Cortex of kidney (tissue), 1 donor: ENCODE measurements at regions not wholly inside any gene's neighbourhood (a gene's known extent, or its start where the extent isn't known, plus 50 kb on each side); places are given as distances from the start of the nearest gene placed in this dataset.

ENCODE experiments used
- DNase-seq: peaks from one replicate; lab custom pipeline; 2025; lab: John Stamatoyannopoulos, UW

DNA sequence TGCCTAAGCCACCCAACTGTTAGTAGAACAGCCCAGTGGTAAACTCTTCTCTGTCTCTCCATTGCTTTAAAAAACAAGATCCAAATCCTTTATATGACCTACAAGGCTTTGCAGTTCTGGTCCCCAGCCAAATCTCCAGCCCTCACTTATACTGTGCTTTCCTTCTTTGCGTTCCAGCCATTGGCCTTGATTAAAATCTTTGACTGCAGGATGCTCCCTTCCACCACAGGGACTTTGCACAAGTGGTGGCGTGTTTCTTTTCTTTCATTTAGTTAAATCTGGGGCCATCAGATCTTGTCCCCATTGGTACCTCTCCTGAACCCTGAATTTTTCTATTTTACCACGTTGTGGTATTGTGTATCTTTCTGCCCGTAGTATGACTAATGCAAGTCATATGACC is 183.7 kb downstream of the VRK1 start:
- DNase-seq = no peak

DNA sequence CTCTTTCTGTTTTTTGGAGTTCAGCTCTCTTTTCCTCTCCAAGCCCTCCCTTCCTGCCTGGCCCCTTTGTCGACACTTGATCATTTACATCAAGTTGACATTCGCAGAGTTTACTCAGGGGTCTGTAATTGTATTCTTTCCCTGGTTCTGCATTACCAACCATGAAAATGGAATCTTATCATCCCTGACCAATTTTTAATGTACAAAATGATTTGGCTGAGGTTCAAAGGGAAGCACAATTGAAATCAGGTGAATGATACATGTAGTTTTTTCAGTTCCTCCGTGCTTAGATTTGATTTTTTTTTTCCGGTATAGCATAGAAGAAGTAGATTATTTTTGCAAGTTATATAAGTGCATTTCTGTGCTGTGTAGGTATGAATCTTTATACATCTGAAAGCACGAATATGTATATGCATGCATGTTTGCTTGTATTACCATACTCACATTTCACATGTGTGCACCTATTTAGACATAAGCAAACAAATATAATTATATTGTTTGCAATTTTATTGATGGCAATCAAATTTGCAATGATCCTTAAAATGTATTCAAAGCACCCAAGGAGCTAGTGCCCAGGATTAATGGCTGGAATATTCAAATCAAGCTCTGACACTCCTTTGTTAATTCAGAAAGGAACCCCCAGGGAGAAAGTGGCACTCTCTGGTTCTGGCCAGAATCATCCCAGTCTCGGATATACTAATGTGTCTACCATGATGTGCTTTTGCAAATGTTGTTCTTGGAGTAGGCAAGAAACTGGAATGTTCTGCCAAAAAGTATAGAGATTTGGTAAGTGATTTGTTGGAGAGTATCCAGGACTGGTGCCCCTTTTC is 189.3 kb downstream of the VRK1 start:
- DNase-seq = no peak

DNA sequence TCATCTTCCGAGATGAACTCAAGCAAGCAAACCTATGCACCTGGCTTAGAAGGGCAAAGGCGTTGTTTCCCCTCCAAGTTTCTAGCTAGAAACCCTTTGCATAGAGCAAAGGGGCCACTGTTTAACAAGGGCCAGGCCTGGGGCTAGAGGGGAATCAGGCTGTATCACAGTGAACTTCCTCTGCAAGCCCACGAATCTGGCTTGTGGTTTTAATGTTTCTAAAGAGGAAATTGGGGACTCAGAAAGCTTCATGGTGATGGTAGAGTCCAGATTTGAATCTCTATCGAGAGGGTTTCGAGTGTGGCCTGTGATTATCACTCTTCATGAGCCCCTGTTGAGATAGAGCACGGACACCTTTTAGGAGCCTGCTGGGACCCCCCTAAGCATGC is 189.9 kb downstream of the VRK1 start:
- no peak for DNase-seq

GRCh38 chr14:96987771-96988170 is 190.6 kb downstream of the VRK1 start:
- no peak for DNase-seq

DNA sequence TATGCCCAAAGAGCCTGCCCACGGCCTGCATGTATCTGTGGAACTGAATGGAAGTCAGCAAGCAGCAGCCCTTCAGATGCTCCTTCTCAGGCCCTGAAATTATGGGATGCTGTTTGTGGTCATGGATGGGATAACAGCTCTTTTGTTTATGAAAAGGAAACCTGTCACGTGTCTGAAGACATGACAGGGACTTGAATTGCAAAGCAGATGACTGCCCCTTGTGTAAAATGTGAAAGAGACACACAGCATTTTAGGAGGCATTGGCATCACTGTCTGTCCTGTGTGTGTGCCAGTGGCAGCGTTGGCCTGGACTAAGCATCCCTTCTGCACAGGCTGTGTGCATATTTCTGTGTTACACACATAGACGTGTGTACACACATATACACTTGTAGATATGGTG is 192.1 kb downstream of the VRK1 start:
- no peak for DNase-seq

DNA sequence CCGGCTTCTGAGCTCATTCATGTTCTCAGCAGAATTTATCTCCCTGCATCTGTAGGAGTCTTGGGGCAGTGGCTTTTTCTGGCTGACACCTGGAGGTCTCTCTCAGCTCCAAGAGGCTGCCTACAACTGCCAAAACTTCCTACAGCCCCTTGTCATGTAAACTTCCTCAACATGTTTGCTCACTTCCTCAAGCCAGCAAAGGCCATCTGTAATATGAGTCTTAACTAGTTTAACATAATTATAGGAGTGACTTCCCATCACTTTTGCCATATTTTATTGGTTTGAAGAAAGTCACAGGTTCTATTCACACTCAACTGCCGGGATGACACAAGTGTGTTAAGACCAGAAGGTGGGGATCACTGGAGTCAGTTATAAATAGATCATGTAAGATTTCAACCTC is 194.0 kb downstream of the VRK1 start:
- no peak for DNase-seq

- DNase-seq = no peak
These were observed 197.8 kb downstream of the VRK1 start for GRCh38 chr14:96994999-96995398.

DNA sequence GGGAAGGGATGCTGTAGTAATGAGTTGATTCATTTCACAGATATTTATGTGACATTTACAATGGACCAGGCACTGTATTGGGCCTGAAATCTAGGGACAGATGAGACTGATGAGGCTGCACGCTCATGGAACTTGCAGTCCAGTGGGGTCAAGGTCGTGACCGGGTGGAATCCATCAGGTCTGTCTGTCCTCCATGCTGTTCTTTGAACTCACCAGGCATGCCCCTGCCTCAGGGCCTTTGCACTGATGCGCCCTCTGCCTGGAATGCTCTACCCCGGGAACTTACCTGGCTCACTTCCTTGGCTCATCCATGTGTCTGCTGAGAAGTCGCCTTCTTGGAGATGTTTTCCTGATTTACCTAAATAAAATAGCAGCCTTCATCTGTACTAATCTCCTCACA is 200.1 kb downstream of the VRK1 start:
- no peak for DNase-seq

DNA sequence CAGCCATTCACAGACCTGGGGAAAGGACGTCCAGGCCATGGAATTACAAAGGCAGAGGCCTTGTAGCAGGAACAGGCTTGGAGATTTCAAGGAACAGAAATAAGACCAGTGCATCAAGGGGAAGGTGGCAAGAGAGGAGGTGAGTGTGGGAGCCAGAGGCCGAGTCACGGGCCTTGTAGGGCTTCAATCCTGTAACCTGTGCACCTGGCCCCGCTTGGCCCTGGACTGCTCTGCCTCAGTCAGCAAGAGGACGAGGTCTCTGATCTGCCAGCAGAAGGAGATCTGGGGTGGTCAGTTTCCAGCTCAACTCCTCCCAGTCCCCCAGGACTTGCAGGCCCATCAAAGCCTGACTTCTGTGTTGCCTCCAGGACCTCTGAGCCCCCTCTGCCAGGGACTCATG is 200.8 kb downstream of the VRK1 start:
- no peak for DNase-seq

DNA sequence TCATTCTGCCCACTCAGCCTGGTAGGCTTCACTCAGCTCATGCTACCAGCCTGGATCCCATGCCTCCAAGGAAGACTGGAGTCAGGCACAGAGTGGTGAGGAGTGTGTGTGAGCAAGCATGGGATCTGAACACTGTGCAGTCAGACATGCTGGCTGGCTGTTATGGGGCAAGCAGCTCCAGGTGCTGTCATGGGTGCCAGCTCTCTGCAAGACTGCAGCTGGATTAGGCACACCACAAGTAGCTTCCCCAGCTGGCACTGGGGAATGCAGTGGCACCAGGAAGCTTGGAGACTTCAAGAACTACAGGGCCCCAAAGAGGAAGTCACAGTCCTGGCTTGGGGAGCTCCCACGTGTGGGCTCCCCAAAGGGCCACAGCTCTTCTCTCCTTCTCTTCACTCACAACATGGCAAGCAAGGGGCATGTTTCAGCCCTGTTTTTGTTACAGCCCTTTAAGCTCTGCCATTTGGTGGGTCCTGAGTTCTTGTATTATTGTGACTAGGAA is 202.5 kb downstream of the VRK1 start:
- no peak for DNase-seq

GRCh38 chr14:97002454-97002853 is 205.3 kb downstream of the VRK1 start:
- DNase-seq = no peak

DNA sequence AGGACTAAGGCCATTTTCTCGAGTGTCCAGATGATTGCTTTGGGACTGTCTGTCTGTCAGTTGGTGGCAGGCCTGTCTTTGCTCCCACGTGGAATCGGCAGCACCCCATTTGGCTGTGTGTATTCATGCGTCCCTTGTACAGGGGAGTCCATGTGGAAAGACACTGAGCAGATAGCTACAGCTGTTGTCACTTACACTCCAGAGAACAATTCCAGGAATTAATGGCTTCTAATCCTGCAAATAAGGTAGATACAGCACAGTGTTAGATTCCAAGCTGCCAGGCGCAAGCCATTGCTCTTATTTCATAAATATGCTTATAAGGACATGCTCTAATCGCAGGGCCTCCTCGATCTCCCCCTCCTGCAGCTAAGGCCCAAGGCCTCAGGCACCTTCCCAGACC is 208.8 kb downstream of the VRK1 start:
- DNase-seq = no peak

- DNase-seq = no peak
These were observed 213.4 kb downstream of the VRK1 start for GRCh38 chr14:97010491-97011160.

GRCh38 chr14:97013878-97014277 is 216.7 kb downstream of the VRK1 start:
- no peak for DNase-seq

- DNase-seq = no peak
These were observed 223.8 kb downstream of the VRK1 start for GRCh38 chr14:97021001-97021400.

- DNase-seq = no peak
These were observed 224.5 kb downstream of the VRK1 start for GRCh38 chr14:97021571-97022168.

DNA sequence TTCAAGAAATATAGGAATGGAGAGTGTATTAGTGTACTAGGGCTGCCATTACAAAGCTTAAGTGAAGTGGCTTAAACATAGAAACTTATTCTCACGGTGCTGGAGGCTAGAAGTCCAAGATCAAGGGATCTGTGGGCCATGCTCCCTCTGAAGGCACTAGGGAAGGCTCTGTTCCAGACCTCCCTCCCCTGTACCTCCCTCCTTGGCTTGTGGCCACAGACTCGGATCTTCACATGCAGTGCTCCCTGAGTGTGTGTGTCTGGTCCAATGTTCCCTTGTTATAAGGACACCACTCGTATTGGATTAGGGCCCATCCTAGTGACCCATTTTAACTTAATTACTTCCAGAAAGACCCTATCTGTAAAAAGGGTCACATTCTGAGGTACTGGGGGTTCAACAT is 225.6 kb downstream of the VRK1 start:
- no peak for DNase-seq

- no peak for DNase-seq
These were observed 226.7 kb downstream of the VRK1 start for GRCh38 chr14:97023871-97024270.

DNA sequence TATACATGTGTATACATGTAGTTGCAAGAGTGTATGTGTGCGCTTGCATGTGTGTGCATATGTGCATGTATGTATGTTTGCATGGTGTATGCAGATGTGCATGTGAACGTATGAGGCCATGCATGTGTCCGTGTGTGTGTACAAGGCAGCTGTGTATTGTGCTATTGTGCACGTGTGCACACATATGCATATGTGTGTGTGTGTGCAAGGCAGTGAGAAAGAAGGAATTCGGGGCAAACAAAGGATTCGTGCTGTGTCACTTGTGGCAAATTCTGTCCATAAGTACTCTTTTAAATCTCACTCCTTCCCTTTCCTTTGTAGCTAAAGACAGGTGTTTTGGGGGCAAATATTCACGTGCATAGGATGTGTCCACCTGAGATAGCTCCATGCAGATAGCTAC is 227.1 kb downstream of the VRK1 start:
- no peak for DNase-seq

DNA sequence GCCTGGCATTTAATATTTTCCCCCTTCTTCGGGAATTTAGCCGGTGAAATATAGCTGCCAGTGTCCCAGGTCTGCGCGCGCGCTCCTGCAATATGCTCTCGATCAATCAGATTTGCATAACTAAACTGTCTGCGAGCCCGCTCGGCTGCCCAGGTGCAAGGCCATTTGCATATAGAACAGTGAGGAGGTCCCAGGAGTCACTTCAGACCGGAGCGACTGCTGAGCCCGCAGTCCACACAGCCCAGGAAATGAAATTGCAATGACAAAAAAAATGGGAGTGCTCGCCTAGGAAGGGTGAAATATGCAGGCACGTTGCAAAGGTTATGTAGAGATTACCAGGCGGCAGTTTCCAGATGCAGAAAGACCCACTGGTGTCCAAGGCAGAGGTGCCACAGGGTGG is 228.5 kb downstream of the VRK1 start:
- DNase-seq = no peak

GRCh38 chr14:97027256-97027999 is 230.2 kb downstream of the VRK1 start:
- no peak for DNase-seq

DNA sequence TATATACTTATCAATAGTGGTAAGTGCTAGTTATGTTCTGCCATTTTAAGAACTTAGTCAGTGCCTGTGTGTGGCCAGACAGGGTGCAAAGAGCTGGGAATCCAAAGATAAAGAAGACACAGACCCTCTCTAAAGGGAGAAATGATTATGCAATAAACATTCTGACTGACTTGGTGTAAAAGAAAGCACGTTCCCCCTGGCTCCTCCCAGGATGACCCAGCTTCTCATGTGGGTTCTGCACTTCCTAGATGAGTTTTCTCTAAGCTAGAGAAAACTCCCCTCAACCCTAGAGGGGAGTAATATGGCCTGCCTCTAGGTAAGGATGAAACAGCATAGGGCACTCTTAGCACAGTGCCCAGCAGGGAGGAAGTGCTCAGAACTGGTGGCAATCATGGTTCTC is 231.2 kb downstream of the VRK1 start:
- no peak for DNase-seq
